ENCODE measurements at regions not wholly inside any gene's neighbourhood (a gene's known extent, or its start where the extent isn't known, plus 50 kb on each side); places are given as distances from the start of the nearest gene placed in this dataset.

DNA sequence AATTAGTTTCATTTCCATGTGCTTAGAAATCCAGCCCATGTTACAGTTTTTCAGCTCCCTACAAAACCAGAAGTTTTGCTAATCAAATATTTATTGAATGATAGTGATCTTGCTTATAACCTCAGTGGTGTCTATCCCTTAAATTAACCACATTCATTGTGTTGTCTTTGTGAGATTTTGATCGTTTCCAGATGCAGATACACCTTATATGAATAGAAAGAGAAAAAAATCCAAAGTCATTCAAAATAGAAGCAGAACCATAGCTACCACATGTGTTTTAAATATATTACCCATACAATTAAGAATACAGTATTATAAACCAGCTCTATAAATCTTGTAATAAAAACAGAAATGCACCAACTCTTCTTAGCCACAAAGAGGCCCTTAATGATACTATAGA lies 60.6 kb upstream of the RREB1 start:
- TF ChIP-seq, protein P1, sequence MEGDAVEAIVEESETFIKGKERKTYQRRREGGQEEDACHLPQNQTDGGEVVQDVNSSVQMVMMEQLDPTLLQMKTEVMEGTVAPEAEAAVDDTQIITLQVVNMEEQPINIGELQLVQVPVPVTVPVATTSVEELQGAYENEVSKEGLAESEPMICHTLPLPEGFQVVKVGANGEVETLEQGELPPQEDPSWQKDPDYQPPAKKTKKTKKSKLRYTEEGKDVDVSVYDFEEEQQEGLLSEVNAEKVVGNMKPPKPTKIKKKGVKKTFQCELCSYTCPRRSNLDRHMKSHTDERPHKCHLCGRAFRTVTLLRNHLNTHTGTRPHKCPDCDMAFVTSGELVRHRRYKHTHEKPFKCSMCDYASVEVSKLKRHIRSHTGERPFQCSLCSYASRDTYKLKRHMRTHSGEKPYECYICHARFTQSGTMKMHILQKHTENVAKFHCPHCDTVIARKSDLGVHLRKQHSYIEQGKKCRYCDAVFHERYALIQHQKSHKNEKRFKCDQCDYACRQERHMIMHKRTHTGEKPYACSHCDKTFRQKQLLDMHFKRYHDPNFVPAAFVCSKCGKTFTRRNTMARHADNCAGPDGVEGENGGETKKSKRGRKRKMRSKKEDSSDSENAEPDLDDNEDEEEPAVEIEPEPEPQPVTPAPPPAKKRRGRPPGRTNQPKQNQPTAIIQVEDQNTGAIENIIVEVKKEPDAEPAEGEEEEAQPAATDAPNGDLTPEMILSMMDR (IDR thresholded peaks at IDR 0.05), result no peak
- TF ChIP-seq EP300 (IDR thresholded peaks at IDR 0.05), result no peak
